ENCODE measurements at regions not wholly inside any gene's neighbourhood (a gene's known extent, or its start where the extent isn't known, plus 50 kb on each side); places are given as distances from the start of the nearest gene placed in this dataset.

- H3K27me3 Mint-ChIP-seq (ENCODE audit: low read depth): no peaks in the 10 kb centered on the region
Measured at GRCh38 chr6:9699888-9700287, 715.0 kb downstream of the TFAP2A start.

More at GRCh38 chr6:9699888-9700287, 715.0 kb downstream of the TFAP2A start:
- no peaks in the 10 kb centered on the region for H3K27me3 ChIP-seq (ENCODE audit: insufficient read depth, low read length)
- no peak overlapping the region for H3K27ac ChIP-seq (ENCODE audit: insufficient read length, low read depth, low read length)
- H3K23me2 ChIP-seq (ENCODE audit: insufficient read length, low read depth, low read length, poor library complexity, severe bottlenecking): no peaks in the 10 kb centered on the region
- no peak overlapping the region for H3K9ac ChIP-seq (ENCODE audit: extremely low read depth, insufficient read length, low read length)
- no peak overlapping the region for H3K56ac ChIP-seq (ENCODE audit: insufficient read length, low read depth, low read length)
- no peak overlapping the region for H3K18ac ChIP-seq (ENCODE audit: insufficient read length, low read depth, low read length)
- no peaks in the 10 kb centered on the region for H3K79me2 ChIP-seq (ENCODE audit: insufficient read depth, low read length)
- no peak overlapping the region for H3K4ac ChIP-seq (ENCODE audit: low read depth, low read length)
- H4K20me1 ChIP-seq (ENCODE audit: control insufficient read depth, insufficient read depth, insufficient read length): no peaks in the 10 kb centered on the region
- H2BK120ac ChIP-seq (ENCODE audit: low read depth, low read length, poor library complexity, severe bottlenecking): no peak overlapping the region
- no peak overlapping the region for H2BK15ac ChIP-seq (ENCODE audit: low read depth, low read length)
- H3K79me1 ChIP-seq (ENCODE audit: insufficient read depth, low read depth, low read length, poor library complexity, severe bottlenecking): no peaks in the 10 kb centered on the region
- DNase-seq: no peak
- H2BK12ac ChIP-seq (ENCODE audit: insufficient read length, low read depth, low read length): no peak overlapping the region
- H3K27ac Mint-ChIP-seq: no peak overlapping the region
- H4K8ac ChIP-seq (replicated peaks; ENCODE audit: insufficient read length, low read depth, low read length): no peak overlapping the region
- no peak overlapping the region for H2AK5ac ChIP-seq (ENCODE audit: insufficient read length, low read length)
- H3T11ph ChIP-seq (ENCODE audit: low read length): no peak overlapping the region
- H2BK20ac ChIP-seq (ENCODE audit: low read depth, low read length, poor library complexity, severe bottlenecking): no peak overlapping the region
- no peaks in the 10 kb centered on the region for H3K4me1 ChIP-seq (ENCODE audit: insufficient read depth, low read length)
- peaks cover 0 to 1% (median 0%) of the 10 kb centered on the region in 3 experiments; a peak in 2 of 7 replicates for H3K36me3 Mint-ChIP-seq (ENCODE audit: insufficient read depth in 1 of 3, low read depth in 3 of 3)
- no peaks in the 10 kb centered on the region for H3K4me1 Mint-ChIP-seq
- no peak overlapping the region for H4K91ac ChIP-seq (ENCODE audit: insufficient read length, low read depth, low read length)
- H3K4me3 Mint-ChIP-seq: no peak overlapping the region
- H2BK5ac ChIP-seq (ENCODE audit: insufficient read length, low read length): no peak overlapping the region
- no peaks in the 10 kb centered on the region for H3K9me3 ChIP-seq (ENCODE audit: control insufficient read depth, low read depth, low read length)
- H3K14ac ChIP-seq (ENCODE audit: insufficient read depth, low read length): no peak overlapping the region
- no peak overlapping the region for H4K5ac ChIP-seq (ENCODE audit: insufficient read length, low read depth, low read length)
- no CpG with 5 or more reads among the region's 5 CpGs for WGBS (ENCODE audit: extremely low coverage, insufficient read length, low lambda C conversion rate)
- H3K9me3 Mint-ChIP-seq: no peaks in the 10 kb centered on the region; a peak in 2 of 5 replicates
- H3K4me2 ChIP-seq (ENCODE audit: insufficient read depth, insufficient read length, low read length): no peak overlapping the region
- H2AFZ ChIP-seq (ENCODE audit: low read length): no peak overlapping the region
- no peak for TF ChIP-seq CTCF (conservative IDR thresholded peaks at IDR 0.05)
- no peak overlapping the region for H3K23ac ChIP-seq (ENCODE audit: insufficient read length, low read depth, low read length)

All from H9 (cell line).